Gastroesophageal sphincter (tissue), 3 donors: ENCODE measurements at regions not wholly inside any gene's neighbourhood (a gene's known extent, or its start where the extent isn't known, plus 50 kb on each side); places are given as distances from the start of the nearest gene placed in this dataset.
"Not testable (repeated sequence)": the region's sequence is repeated elsewhere in the genome, so short reads cannot be mapped to it uniquely, and the experiment has no call there.

ENCODE experiments used
- POLR2A ChIP-seq, 2 donors: fragments of 450-650 bp; IDR thresholded peaks; one replicate each; pipeline ENCODE4 v1.6.1; 2017; ENCODE audit warnings: antibody characterized with exemption in 2 of 2, mild to moderate bottlenecking in 2 of 2, moderate library complexity in 1 of 2
- TF ChIP-seq, protein P1 (sequence below), 4 experiments: fragments of 200-600 bp in 2 of 4; fragments of 450-650 bp in 2 of 4; sonication (generic) in 1 of 4; IDR thresholded peaks; one replicate each; pipeline ENCODE4 v1.5.1; 2017 to 2019; ENCODE audit warnings: antibody characterized with exemption in 4 of 4, mild to moderate bottlenecking in 2 of 4, moderate library complexity in 2 of 4

DNA sequence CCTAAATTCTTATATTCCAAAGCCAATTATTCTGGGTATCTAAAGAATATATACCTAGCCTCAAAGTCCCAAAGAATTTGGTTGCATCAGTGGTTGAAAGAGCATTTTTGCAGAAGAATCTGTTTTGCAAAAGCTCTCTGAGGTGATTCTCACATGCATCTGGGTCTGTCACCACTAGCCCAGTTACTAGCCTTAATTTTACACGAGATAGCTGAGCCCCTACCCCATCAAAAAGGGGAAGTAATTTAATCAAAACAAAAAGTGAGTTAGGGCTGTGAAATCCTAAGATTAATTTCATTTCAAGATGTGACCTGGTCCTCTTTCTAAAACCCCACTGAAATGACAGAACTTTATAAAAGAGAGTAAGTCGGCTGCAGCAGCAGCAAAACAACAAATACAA, 53.7 kb upstream of the ZSCAN2 start:
- TF ChIP-seq, protein P1, sequence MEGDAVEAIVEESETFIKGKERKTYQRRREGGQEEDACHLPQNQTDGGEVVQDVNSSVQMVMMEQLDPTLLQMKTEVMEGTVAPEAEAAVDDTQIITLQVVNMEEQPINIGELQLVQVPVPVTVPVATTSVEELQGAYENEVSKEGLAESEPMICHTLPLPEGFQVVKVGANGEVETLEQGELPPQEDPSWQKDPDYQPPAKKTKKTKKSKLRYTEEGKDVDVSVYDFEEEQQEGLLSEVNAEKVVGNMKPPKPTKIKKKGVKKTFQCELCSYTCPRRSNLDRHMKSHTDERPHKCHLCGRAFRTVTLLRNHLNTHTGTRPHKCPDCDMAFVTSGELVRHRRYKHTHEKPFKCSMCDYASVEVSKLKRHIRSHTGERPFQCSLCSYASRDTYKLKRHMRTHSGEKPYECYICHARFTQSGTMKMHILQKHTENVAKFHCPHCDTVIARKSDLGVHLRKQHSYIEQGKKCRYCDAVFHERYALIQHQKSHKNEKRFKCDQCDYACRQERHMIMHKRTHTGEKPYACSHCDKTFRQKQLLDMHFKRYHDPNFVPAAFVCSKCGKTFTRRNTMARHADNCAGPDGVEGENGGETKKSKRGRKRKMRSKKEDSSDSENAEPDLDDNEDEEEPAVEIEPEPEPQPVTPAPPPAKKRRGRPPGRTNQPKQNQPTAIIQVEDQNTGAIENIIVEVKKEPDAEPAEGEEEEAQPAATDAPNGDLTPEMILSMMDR (IDR thresholded peaks at IDR 0.05) = not testable (repeated sequence)
- not testable (repeated sequence) for TF ChIP-seq POLR2A (IDR thresholded peaks at IDR 0.05)
